Fibroblast of skin of left biceps (primary cell): ENCODE measurements at regions not wholly inside any gene's neighbourhood (a gene's known extent, or its start where the extent isn't known, plus 50 kb on each side); places are given as distances from the start of the nearest gene placed in this dataset.

Experiments used
- DNase-seq, 2 experiments: peaks; one replicate each; pipeline ENCODE4 v3.0.0-alpha.2; 2013; ENCODE audit warnings: low read depth in 2 of 2

- no peak for DNase-seq
Measured at GRCh38 chr13:57784633-57785032, 153.1 kb downstream of the PCDH17 start.

GRCh38 chr13:57787058-57787791 lies 155.7 kb downstream of the PCDH17 start:
- DNase-seq, result no peak

- no peak for DNase-seq
Measured at GRCh38 chr13:57799624-57800023, 168.1 kb downstream of the PCDH17 start.

- peak; percentile 1 to 3 for DNase-seq
Measured at GRCh38 chr13:57813651-57814050, 182.1 kb downstream of the PCDH17 start.

GRCh38 chr13:57815600-57815999 lies 184.1 kb downstream of the PCDH17 start:
- DNase-seq, result peak; percentile 4 to 8

- DNase-seq, result no peak
Measured at GRCh38 chr13:57820924-57821323, 189.4 kb downstream of the PCDH17 start.

GRCh38 chr13:57823704-57824103 lies 192.2 kb downstream of the PCDH17 start:
- DNase-seq, result no peak

- DNase-seq, result no peak
Measured at GRCh38 chr13:57824121-57824520, 192.6 kb downstream of the PCDH17 start.

- DNase-seq, result no peak
Measured at GRCh38 chr13:57825066-57825465, 193.5 kb downstream of the PCDH17 start.

- no peak for DNase-seq
Measured at GRCh38 chr13:57829496-57829895, 198.0 kb downstream of the PCDH17 start.

GRCh38 chr13:57832187-57832586 lies 200.6 kb downstream of the PCDH17 start:
- no peak for DNase-seq

GRCh38 chr13:57837801-57838200 lies 206.3 kb downstream of the PCDH17 start:
- no peak for DNase-seq

GRCh38 chr13:57843521-57843920 lies 212.0 kb downstream of the PCDH17 start:
- DNase-seq, result no peak

GRCh38 chr13:57846600-57847173 lies 215.1 kb downstream of the PCDH17 start:
- no peak for DNase-seq

GRCh38 chr13:57857945-57858344 lies 226.4 kb downstream of the PCDH17 start:
- DNase-seq, result no peak

- no peak for DNase-seq
Measured at GRCh38 chr13:57858376-57858775, 226.8 kb downstream of the PCDH17 start.

- DNase-seq, result no peak
Measured at GRCh38 chr13:57862879-57863278, 231.3 kb downstream of the PCDH17 start.

- no peak for DNase-seq
Measured at GRCh38 chr13:57865600-57866294, 234.2 kb downstream of the PCDH17 start.

- DNase-seq, result no peak
Measured at GRCh38 chr13:57874530-57874929, 243.0 kb downstream of the PCDH17 start.

GRCh38 chr13:57877601-57878000 lies 246.1 kb downstream of the PCDH17 start:
- DNase-seq, result peak in 1 of 2 experiments; percentile 6

GRCh38 chr13:57878291-57878690 lies 246.7 kb downstream of the PCDH17 start:
- peak; percentile 2 to 12 for DNase-seq

- DNase-seq, result no peak
Measured at GRCh38 chr13:57897225-57897624, 265.7 kb downstream of the PCDH17 start.

- DNase-seq, result no peak
Measured at GRCh38 chr13:57899096-57899495, 267.6 kb downstream of the PCDH17 start.
